ENCODE measurements at regions not wholly inside any gene's neighbourhood (a gene's known extent, or its start where the extent isn't known, plus 50 kb on each side); places are given as distances from the start of the nearest gene placed in this dataset.

- no peak for DNase-seq (ENCODE audit: low spot score)
- no peaks in the 10 kb centered on the region for H3K9me3 Mint-ChIP-seq
- H3K27ac Mint-ChIP-seq: no peak overlapping the region
- H3K27me3 Mint-ChIP-seq (ENCODE audit: low read depth): peaks cover 3% of the 10 kb centered on the region
- no peak overlapping the region for H3K4me3 Mint-ChIP-seq (ENCODE audit: low read depth)
- no peaks in the 10 kb centered on the region for H3K36me3 Mint-ChIP-seq (ENCODE audit: low read depth)
- no peaks in the 10 kb centered on the region for H3K4me1 Mint-ChIP-seq (ENCODE audit: low read depth)
- intact Hi-C loops (cut with micrococcal nuclease): no loop called here
Observed at GRCh38 chr9:129398101-129398960, 220.3 kb upstream of the IER5L start.

DNA sequence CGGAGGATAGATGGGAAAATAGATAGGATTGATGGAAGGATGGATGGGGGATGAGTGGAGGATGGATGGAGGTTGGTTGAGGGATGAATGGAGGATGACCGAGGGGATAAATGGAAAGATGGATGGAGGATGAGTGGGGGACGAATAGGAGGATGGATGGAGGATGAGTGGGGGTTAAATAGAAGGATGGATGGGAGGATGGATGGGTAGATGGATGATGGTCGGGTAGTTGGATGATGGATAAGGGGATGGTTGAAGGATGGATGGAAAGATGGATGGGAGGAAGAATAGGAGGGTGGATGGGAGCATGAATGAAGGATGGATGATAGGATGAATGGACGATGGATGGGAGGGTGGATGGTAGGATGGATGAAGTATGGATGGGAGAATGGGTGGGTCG is 219.3 kb upstream of the IER5L start:
- Mint-ChIP-seq H3K9me3 (no peaks in the 10 kb centered on the region), H3K36me3 (ENCODE audit: low read depth) (no peaks in the 10 kb centered on the region), H3K4me1 (ENCODE audit: low read depth) (no peaks in the 10 kb centered on the region), H3K27ac (no peak overlapping the region), H3K27me3 (ENCODE audit: low read depth) (no peaks in the 10 kb centered on the region), H3K4me3 (ENCODE audit: low read depth) (no peak overlapping the region)
- intact Hi-C loops (cut with micrococcal nuclease): no loop called here
- no peak for DNase-seq (ENCODE audit: low spot score)

DNA sequence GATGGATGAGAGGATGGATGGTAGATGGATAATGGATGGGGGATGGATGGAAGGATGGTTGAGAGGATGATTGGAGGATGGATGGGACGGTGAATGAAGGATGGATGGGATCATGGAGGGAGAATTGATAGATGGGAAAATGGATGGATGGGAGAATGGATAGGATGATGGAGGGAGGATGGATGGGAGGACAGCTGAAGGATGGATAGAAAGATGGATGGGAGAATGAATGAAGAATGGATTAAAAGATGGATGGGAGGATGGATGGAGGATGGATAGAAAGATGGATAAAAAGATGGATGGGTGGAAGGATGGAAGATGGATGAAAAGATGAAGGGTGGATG is 218.3 kb upstream of the IER5L start:
- H3K27me3 Mint-ChIP-seq (ENCODE audit: low read depth): no peaks in the 10 kb centered on the region

DNA sequence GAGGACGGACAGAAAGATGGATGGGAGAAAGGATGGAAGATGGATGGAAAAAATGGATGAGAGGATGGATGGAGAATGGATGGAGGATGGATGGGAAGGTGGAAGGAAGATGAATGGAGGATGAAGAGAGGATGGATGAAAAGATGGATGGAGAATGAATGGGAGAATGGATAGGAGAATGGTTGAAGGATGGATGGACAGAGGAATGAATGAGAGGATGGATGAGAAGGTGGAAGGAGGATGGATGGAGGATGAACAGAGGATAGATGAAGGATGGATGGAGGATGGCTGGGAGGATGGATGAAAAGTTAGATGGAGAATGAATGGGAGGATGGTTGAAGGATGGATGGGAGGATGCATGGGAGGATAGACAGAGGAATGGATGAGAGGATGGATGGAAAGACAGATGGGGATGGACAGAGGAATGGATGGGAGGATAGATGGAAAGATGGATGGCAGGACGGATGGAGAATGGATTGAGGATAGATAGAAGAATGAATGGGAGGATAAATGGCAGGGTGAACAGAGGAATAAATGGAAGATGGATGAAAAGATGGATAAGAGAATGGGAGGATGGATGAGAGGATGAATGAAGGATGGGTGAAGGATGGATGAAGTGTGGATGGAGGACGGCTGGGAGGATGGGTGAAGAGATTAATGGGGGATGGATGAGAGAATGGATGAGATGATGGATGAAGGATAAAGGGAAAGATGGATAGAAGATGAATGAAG is 217.7 kb upstream of the IER5L start:
- H3K9me3 Mint-ChIP-seq: no peaks in the 10 kb centered on the region
- no peaks in the 10 kb centered on the region for H3K4me1 Mint-ChIP-seq (ENCODE audit: low read depth)
- no peak overlapping the region for H3K4me3 Mint-ChIP-seq (ENCODE audit: low read depth)
- H3K27me3 Mint-ChIP-seq (ENCODE audit: low read depth): no peaks in the 10 kb centered on the region
- no peaks in the 10 kb centered on the region for H3K36me3 Mint-ChIP-seq (ENCODE audit: low read depth)
- no peak overlapping the region for H3K27ac Mint-ChIP-seq
- intact Hi-C loops (cut with micrococcal nuclease): no loop called here
- DNase-seq (ENCODE audit: low spot score): no peak

More for the DNA sequence above, 218.3 kb upstream of the IER5L start:
- H3K4me3 Mint-ChIP-seq (ENCODE audit: low read depth): no peak overlapping the region
- H3K27ac Mint-ChIP-seq: no peak overlapping the region
- intact Hi-C loops (cut with micrococcal nuclease): no loop called here
- DNase-seq (ENCODE audit: low spot score): no peak
- H3K4me1 Mint-ChIP-seq (ENCODE audit: low read depth): no peaks in the 10 kb centered on the region
- no peaks in the 10 kb centered on the region for H3K36me3 Mint-ChIP-seq (ENCODE audit: low read depth)
- no peaks in the 10 kb centered on the region for H3K9me3 Mint-ChIP-seq

- Mint-ChIP-seq H3K36me3 (ENCODE audit: low read depth) (no peaks in the 10 kb centered on the region), H3K27me3 (ENCODE audit: low read depth) (no peaks in the 10 kb centered on the region)
- no peak for DNase-seq (ENCODE audit: low spot score)
Observed at GRCh38 chr9:129394886-129395279, 216.8 kb upstream of the IER5L start.

GRCh38 chr9:129394061-129394885 is 216.2 kb upstream of the IER5L start:
- intact Hi-C loops (cut with micrococcal nuclease): no loop called here
- Mint-ChIP-seq H3K36me3 (ENCODE audit: low read depth) (no peaks in the 10 kb centered on the region), H3K4me1 (ENCODE audit: low read depth) (no peaks in the 10 kb centered on the region), H3K27me3 (ENCODE audit: low read depth) (peaks cover 1% of the 10 kb centered on the region), H3K9me3 (no peaks in the 10 kb centered on the region), H3K27ac (no peak overlapping the region), H3K4me3 (ENCODE audit: low read depth) (no peak overlapping the region)
- no peak for DNase-seq (ENCODE audit: low spot score)

More at GRCh38 chr9:129394886-129395279, 216.8 kb upstream of the IER5L start:
- no peak overlapping the region for H3K27ac Mint-ChIP-seq
- no peak overlapping the region for H3K4me3 Mint-ChIP-seq (ENCODE audit: low read depth)
- intact Hi-C loops (cut with micrococcal nuclease): no loop called here
- H3K9me3 Mint-ChIP-seq: no peaks in the 10 kb centered on the region
- no peaks in the 10 kb centered on the region for H3K4me1 Mint-ChIP-seq (ENCODE audit: low read depth)

GRCh38 chr9:129393064-129393463 is 215.0 kb upstream of the IER5L start:
- H3K27ac Mint-ChIP-seq: no peak overlapping the region
- H3K9me3 Mint-ChIP-seq: no peaks in the 10 kb centered on the region
- H3K4me1 Mint-ChIP-seq (ENCODE audit: low read depth): no peaks in the 10 kb centered on the region

GRCh38 chr9:129392093-129392541 is 214.1 kb upstream of the IER5L start:
- H3K4me3 Mint-ChIP-seq (ENCODE audit: low read depth): no peak overlapping the region
- H3K4me1 Mint-ChIP-seq (ENCODE audit: low read depth): no peaks in the 10 kb centered on the region
- intact Hi-C loops (cut with micrococcal nuclease): no loop called here
- DNase-seq (ENCODE audit: low spot score): no peak
- H3K27me3 Mint-ChIP-seq (ENCODE audit: low read depth): peaks cover 3% of the 10 kb centered on the region
- H3K9me3 Mint-ChIP-seq: no peaks in the 10 kb centered on the region
- H3K27ac Mint-ChIP-seq: no peak overlapping the region
- no peaks in the 10 kb centered on the region for H3K36me3 Mint-ChIP-seq (ENCODE audit: low read depth)

More at GRCh38 chr9:129393064-129393463, 215.0 kb upstream of the IER5L start:
- intact Hi-C loops (cut with micrococcal nuclease): no loop called here
- no peak overlapping the region for H3K4me3 Mint-ChIP-seq (ENCODE audit: low read depth)
- no peak for DNase-seq (ENCODE audit: low spot score)
- peaks cover 3% of the 10 kb centered on the region for H3K27me3 Mint-ChIP-seq (ENCODE audit: low read depth)
- H3K36me3 Mint-ChIP-seq (ENCODE audit: low read depth): no peaks in the 10 kb centered on the region

- intact Hi-C loops (cut with micrococcal nuclease): no loop called here
- H3K36me3 Mint-ChIP-seq (ENCODE audit: low read depth): no peaks in the 10 kb centered on the region
- H3K27me3 Mint-ChIP-seq (ENCODE audit: low read depth): peaks cover 3% of the 10 kb centered on the region
- DNase-seq (ENCODE audit: low spot score): no peak
- H3K4me3 Mint-ChIP-seq (ENCODE audit: low read depth): no peak overlapping the region
- no peaks in the 10 kb centered on the region for H3K4me1 Mint-ChIP-seq (ENCODE audit: low read depth)
- H3K9me3 Mint-ChIP-seq: no peaks in the 10 kb centered on the region
- no peak overlapping the region for H3K27ac Mint-ChIP-seq
Observed at GRCh38 chr9:129391221-129391661, 213.2 kb upstream of the IER5L start.

DNA sequence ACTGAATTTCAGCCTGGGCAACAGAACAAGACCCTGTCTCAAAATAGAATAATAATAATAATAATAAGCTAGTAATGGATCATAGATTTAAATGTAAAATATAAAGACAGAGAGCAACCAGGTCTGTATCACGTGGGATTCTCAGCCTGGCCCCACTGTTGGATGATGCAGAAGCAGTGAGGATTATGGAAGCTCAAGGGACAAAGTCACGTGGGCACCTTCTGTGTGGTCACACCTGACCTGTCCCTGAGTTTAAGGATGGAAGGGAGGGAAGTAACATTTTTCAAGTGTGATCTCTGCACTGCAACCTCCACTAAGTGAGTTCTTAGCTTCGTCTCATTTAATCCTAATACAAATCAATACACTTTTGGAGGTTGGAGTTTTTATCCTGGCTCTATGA is 212.5 kb upstream of the IER5L start:
- no peak overlapping the region for H3K4me3 Mint-ChIP-seq (ENCODE audit: low read depth)
- no peaks in the 10 kb centered on the region for H3K36me3 Mint-ChIP-seq (ENCODE audit: low read depth)
- peaks cover 3% of the 10 kb centered on the region for H3K27me3 Mint-ChIP-seq (ENCODE audit: low read depth)
- H3K4me1 Mint-ChIP-seq (ENCODE audit: low read depth): no peaks in the 10 kb centered on the region
- intact Hi-C loops (cut with micrococcal nuclease): no loop called here
- DNase-seq (ENCODE audit: low spot score): no peak
- H3K9me3 Mint-ChIP-seq: no peaks in the 10 kb centered on the region
- H3K27ac Mint-ChIP-seq: no peak overlapping the region

DNA sequence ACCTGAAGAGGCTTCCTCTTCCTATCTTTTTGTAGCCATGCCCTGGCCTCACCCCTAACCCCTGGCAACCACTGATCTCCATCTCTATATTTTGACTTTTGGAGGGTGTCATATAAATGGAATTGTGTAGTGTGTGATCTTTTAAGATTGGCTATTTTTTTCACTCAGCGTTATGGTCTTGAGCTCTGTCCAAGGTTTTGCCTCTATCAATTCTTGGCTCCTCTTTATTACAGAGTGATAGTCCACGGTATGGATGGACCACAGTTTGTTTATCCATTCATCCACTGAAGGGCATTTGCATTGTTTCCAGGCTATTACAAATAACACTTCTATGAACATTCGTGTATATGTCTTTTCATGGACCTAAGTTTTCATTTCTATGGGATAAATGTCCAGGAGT is 209.8 kb upstream of the IER5L start:
- intact Hi-C loops (cut with micrococcal nuclease): no loop called here
- H3K4me3 Mint-ChIP-seq (ENCODE audit: low read depth): no peak overlapping the region
- no peak overlapping the region for H3K27ac Mint-ChIP-seq
- no peaks in the 10 kb centered on the region for H3K36me3 Mint-ChIP-seq (ENCODE audit: low read depth)
- no peaks in the 10 kb centered on the region for H3K9me3 Mint-ChIP-seq
- no peak for DNase-seq (ENCODE audit: low spot score)
- no peaks in the 10 kb centered on the region for H3K4me1 Mint-ChIP-seq (ENCODE audit: low read depth)
- H3K27me3 Mint-ChIP-seq (ENCODE audit: low read depth): peaks cover 3% of the 10 kb centered on the region

- no peak for DNase-seq (ENCODE audit: low spot score)
- intact Hi-C loops (cut with micrococcal nuclease): no loop called here
- Mint-ChIP-seq H3K27ac (no peak overlapping the region), H3K4me3 (ENCODE audit: low read depth) (no peak overlapping the region), H3K9me3 (no peaks in the 10 kb centered on the region), H3K4me1 (ENCODE audit: low read depth) (no peaks in the 10 kb centered on the region), H3K27me3 (ENCODE audit: low read depth) (peaks cover 3% of the 10 kb centered on the region), H3K36me3 (ENCODE audit: low read depth) (no peaks in the 10 kb centered on the region)
Observed at GRCh38 chr9:129386812-129387177, 208.7 kb upstream of the IER5L start.

Data from activated T-helper 2 cell treated with anti-CD3 and anti-CD28 coated beads, Interferon-gamma antibody, Interleukin-2, Interleukin-4, amounts not matched to agents 10 μg/mL and 5 μg/mL and 100 μg/mL, durations not matched to agents 14 hours and 24 hours and 36 hours (primary cell).